ENCODE measurements at regions not wholly inside any gene's neighbourhood (a gene's known extent, or its start where the extent isn't known, plus 50 kb on each side); places are given as distances from the start of the nearest gene placed in this dataset.

GRCh38 chr2:239634769-239635168 lies 233.9 kb upstream of the HDAC4 start:
- no peak overlapping the region for H3K4me3 ChIP-seq (ENCODE audit: low read depth, low read length)
- TF ChIP-seq CTCF (IDR thresholded peaks at IDR 0.05; ENCODE audit: insufficient read depth, low read depth, low read length), result no peak
- no peak for DNase-seq (ENCODE audit: low read depth)

GRCh38 chr2:239630618-239631286 lies 229.9 kb upstream of the HDAC4 start:
- peak; percentile 73 for DNase-seq (ENCODE audit: low read depth)
- H3K4me3 ChIP-seq (ENCODE audit: low read depth, low read length), result no peak overlapping the region
- no peak for TF ChIP-seq CTCF (IDR thresholded peaks at IDR 0.05; ENCODE audit: insufficient read depth, low read depth, low read length)

- no peak for DNase-seq (ENCODE audit: low read depth)
- no peak overlapping the region for H3K4me3 ChIP-seq (ENCODE audit: low read depth, low read length)
- no peak for TF ChIP-seq CTCF (IDR thresholded peaks at IDR 0.05; ENCODE audit: insufficient read depth, low read depth, low read length)
These were observed 229.3 kb upstream of the HDAC4 start for GRCh38 chr2:239629926-239630617.

- no peak overlapping the region for H3K4me3 ChIP-seq (ENCODE audit: low read depth, low read length)
- no peak for DNase-seq (ENCODE audit: low read depth)
- TF ChIP-seq CTCF (IDR thresholded peaks at IDR 0.05; ENCODE audit: insufficient read depth, low read depth, low read length), result no peak
These were observed 226.3 kb upstream of the HDAC4 start for GRCh38 chr2:239626961-239627592.

GRCh38 chr2:239625971-239626734 lies 225.3 kb upstream of the HDAC4 start:
- no peak overlapping the region for H3K4me3 ChIP-seq (ENCODE audit: low read depth, low read length)
- DNase-seq (ENCODE audit: low read depth), result no peak
- TF ChIP-seq CTCF (IDR thresholded peaks at IDR 0.05; ENCODE audit: insufficient read depth, low read depth, low read length), result no peak

GRCh38 chr2:239625156-239625845 lies 224.5 kb upstream of the HDAC4 start:
- no peak for TF ChIP-seq CTCF (IDR thresholded peaks at IDR 0.05; ENCODE audit: insufficient read depth, low read depth, low read length)
- no peak for DNase-seq (ENCODE audit: low read depth)
- H3K4me3 ChIP-seq (ENCODE audit: low read depth, low read length), result no peak overlapping the region
